ENCODE measurements at regions not wholly inside any gene's neighbourhood (a gene's known extent, or its start where the extent isn't known, plus 50 kb on each side); places are given as distances from the start of the nearest gene placed in this dataset.
A peak's percentile ranks its signal among the peaks of the same experiment; 100 is the strongest.

DNA sequence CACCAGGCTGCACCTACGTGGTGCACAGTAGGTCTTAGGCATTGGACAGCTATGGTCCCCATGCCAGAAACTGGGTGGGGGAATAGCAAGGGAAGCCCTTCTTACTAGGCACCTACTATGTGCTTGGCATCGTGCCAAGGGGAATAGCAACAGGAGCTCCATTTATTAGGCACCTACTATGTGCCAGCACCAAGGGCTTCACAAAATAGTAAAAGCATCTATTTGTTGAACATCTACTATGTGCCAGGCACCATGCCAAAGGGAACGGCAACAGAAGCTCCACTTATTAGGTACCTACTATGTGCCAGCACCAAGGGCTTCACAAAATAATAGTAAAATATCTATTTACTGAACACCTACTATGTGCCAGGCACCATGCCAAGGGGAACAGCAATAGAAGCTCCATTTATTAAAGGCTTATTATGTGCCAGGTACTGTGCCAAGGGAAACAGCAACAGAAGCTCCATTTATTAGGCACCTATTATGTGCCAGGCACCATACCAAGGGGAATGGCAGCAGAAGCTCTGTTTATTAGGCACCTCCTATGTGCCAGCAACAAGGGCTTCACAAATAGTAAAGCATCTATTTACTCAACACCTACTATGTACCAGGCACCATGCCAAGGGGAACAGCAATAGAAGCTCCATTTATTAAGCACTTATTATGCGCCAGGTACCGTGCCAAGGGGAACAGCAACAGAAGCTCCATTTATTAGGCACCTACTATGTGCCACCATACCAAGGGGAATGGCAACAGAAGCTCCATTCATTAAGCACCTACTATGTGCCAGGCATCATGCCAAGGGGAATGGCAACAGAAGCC, 108.5 kb downstream of the PTPRS start:
- intact Hi-C loops (cut with DNase I): no loop called here
- H3K36me3 ChIP-seq: no peaks in the 10 kb centered on the region
- TF ChIP-seq EP300 (IDR thresholded peaks at IDR 0.05) (no peak), POLR2A (IDR thresholded peaks at IDR 0.05) (no peak)
- TF ChIP-seq, protein P1, sequence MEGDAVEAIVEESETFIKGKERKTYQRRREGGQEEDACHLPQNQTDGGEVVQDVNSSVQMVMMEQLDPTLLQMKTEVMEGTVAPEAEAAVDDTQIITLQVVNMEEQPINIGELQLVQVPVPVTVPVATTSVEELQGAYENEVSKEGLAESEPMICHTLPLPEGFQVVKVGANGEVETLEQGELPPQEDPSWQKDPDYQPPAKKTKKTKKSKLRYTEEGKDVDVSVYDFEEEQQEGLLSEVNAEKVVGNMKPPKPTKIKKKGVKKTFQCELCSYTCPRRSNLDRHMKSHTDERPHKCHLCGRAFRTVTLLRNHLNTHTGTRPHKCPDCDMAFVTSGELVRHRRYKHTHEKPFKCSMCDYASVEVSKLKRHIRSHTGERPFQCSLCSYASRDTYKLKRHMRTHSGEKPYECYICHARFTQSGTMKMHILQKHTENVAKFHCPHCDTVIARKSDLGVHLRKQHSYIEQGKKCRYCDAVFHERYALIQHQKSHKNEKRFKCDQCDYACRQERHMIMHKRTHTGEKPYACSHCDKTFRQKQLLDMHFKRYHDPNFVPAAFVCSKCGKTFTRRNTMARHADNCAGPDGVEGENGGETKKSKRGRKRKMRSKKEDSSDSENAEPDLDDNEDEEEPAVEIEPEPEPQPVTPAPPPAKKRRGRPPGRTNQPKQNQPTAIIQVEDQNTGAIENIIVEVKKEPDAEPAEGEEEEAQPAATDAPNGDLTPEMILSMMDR (IDR thresholded peaks at IDR 0.05): no peak

DNA sequence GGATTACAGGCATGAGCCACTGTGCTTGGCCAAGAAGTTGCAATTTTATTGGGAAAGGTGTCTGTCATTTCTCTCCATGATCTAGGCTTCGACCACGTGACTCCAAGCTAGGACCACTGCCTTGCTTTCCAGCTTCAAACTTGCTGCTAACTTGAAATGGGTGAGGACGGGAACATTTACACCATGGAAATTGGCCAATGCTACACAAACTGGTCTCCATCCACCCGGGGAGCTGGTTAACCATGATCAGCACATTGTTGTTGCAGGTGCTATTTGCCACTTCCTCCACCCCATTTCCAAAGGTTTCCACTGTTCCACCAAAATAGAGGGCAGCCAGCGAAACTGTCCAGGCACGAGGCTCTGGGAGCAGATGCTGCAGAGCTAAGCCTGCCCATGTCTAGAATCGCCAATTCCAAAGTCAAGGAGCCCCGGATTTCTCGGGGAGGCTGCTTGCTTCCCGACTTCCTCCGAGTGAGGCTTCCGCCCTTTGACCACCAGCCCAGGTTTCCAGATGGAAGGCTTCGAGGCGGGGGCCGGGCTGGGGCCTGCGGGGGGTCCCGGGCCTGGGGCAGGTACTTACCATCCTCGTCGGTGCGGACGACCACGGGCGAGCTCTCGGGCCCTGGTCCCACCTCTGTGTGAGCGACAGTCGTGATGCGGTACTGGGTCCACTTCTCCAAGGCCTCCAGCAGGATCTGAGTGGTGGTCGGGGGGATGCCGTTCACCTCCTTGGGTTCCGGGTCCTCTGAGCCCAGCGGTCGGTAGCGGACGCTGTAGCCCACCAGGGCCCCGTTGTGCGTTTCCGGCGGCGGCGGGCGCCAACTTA, 109.7 kb downstream of the PTPRS start:
- no peak overlapping the region for H3K27ac ChIP-seq
- TF ChIP-seq EP300 (IDR thresholded peaks at IDR 0.05) (no peak), POLR2A (IDR thresholded peaks at IDR 0.05) (no peak)
- TF ChIP-seq, protein P1 (IDR thresholded peaks at IDR 0.05): no peak
- no peak overlapping the region for H3K4me3 ChIP-seq
- H3K9me3 ChIP-seq: no peaks in the 10 kb centered on the region
- DNase-seq: no peak
- H3K4me1 ChIP-seq (ENCODE audit: insufficient read depth): no peaks in the 10 kb centered on the region
- intact Hi-C loops (cut with DNase I): no loop called here
- no peaks in the 10 kb centered on the region for H3K36me3 ChIP-seq
- WGBS, 3 donors: 94 to 97% (median 95%) methylated on average over 34 to 41 of the region's 41 CpGs
- H3K27me3 ChIP-seq: no peaks in the 10 kb centered on the region

More for the DNA sequence above, 108.5 kb downstream of the PTPRS start:
- no peak overlapping the region for H3K27ac ChIP-seq
- 82 to 85% (median 84%) methylated on average over 5 of the region's 5 CpGs for WGBS, 3 donors
- no peaks in the 10 kb centered on the region for H3K4me1 ChIP-seq (ENCODE audit: insufficient read depth)
- no peaks in the 10 kb centered on the region for H3K27me3 ChIP-seq
- no peaks in the 10 kb centered on the region for H3K9me3 ChIP-seq
- no peak for DNase-seq
- no peak overlapping the region for H3K4me3 ChIP-seq

DNA sequence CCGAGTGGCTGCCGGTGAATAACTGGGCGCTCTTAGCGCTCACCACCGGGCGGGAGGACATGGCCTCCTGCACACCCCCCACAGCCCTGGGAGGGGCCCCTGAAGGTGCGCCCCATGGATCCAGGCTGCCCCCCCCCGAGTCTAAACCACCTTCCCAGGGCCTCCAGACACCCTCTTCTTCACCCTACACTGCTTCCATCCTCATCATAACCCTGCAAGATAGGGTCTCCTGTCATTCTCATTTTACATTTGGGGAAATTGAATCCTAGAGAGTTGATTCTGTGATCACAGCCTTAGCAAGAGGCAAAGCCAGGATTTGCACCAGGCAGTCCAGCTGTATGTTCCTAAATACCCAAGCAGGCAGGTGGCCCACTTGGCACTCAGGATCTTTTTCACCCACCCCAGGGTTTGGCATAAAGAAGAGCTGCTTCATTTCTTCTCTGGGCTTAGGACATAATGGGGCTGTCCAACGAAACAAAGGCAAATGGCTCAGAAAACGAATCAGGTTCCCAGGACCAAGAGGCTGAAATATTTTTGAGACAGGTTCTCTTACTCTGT, 110.8 kb downstream of the PTPRS start:
- Histone ChIP-seq H3K4me1 (ENCODE audit: insufficient read depth) (no peaks in the 10 kb centered on the region), H3K36me3 (no peaks in the 10 kb centered on the region), H3K27me3 (no peaks in the 10 kb centered on the region), H3K4me3 (no peak overlapping the region), H3K27ac (no peak overlapping the region), H3K9me3 (no peaks in the 10 kb centered on the region)
- intact Hi-C loops (cut with DNase I): no loop called here
- TF ChIP-seq, protein P1 (IDR thresholded peaks at IDR 0.05): no peak
- no peak for TF ChIP-seq POLR2A (IDR thresholded peaks at IDR 0.05)
- TF ChIP-seq EP300 (IDR thresholded peaks at IDR 0.05): no peak
- DNase-seq: no peak
- WGBS, 3 donors: 21 to 32% (median 29%) methylated on average over 9 to 10 of the region's 10 CpGs

DNA sequence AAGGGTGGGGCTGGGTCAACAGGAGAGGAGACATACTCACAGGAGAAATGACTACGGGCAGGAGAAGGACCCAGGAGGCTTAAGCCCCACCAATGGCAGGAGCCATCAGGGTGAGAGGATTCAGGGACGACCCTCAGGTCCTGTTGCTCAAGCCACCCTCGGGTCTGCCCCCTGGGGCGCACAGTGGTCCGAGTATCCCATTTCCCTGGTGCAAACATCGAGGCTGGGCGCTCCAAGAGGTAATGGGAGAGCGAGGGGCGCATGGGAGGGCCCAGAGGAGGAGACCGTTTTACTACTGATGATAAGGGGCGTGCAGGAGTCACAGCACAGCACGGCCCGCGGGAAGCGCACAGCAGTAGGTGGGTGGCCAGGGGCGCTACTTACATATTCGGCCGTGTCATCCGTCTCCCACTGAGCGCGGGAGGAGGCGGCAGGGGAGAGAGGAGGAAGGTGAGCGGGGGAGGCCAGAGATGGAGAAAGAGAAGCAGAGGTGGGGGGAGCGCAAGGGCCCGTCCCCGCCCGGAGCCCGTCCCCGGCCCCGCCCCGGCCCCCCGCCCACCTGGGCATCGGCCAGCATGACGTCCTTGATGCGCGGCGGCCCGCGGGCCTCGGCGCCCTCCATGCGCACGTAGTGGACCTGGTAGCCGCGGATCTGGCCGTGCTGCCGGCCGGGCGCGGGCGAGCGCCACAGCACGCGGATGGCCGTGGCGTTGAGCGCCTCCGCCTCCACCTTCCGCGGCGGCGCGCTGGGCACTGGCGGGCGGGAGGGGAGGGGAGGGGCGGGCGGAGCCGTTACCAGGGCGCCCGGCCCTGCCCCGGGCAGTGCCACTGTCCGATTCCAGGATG, 111.5 kb downstream of the PTPRS start:
- H3K27me3 ChIP-seq: no peaks in the 10 kb centered on the region
- no peaks in the 10 kb centered on the region for H3K9me3 ChIP-seq
- H3K4me1 ChIP-seq (ENCODE audit: insufficient read depth): no peaks in the 10 kb centered on the region
- TF ChIP-seq, protein P1 (IDR thresholded peaks at IDR 0.05): no peak
- TF ChIP-seq EP300 (IDR thresholded peaks at IDR 0.05): no peak
- no peak for TF ChIP-seq POLR2A (IDR thresholded peaks at IDR 0.05)
- H3K4me3 ChIP-seq: peak overlapping the region; percentile 6
- peak; percentile 25 to 73 (median 57) for DNase-seq
- H3K27ac ChIP-seq: no peak overlapping the region
- intact Hi-C loops (cut with DNase I): no loop called here
- 31 to 45% (median 36%) methylated on average over 42 to 66 of the region's 72 CpGs for WGBS, 3 donors
- no peaks in the 10 kb centered on the region for H3K36me3 ChIP-seq

Data from ovary (tissue), 7 donors.